ENCODE measurements at regions not wholly inside any gene's neighbourhood (a gene's known extent, or its start where the extent isn't known, plus 50 kb on each side); places are given as distances from the start of the nearest gene placed in this dataset.

DNA sequence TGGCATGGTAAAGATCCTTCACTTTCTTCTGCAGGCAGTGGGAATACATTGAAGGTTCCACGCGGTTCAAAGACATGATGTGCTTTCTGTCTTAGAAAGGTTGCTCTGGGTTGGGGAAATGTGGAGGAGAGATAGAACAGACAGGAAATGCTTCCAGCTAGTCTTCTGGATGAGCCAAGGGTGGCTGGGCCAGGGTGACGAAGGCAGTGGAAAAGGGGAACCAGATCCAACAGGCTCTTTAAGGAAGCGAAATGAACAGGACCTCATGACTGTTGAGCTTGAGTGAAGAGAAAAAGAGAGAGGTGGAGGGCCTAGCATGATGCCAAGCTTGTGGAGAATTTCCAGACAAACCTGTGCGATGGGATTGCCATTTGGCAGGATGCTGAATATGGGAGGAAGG, 56.4 kb upstream of the LMO1 start (continued):
- no peak for TF ChIP-seq RERE (CRISPR knock-in tag; IDR thresholded peaks at IDR 0.05; ENCODE audit: borderline replicate concordance)

DNA sequence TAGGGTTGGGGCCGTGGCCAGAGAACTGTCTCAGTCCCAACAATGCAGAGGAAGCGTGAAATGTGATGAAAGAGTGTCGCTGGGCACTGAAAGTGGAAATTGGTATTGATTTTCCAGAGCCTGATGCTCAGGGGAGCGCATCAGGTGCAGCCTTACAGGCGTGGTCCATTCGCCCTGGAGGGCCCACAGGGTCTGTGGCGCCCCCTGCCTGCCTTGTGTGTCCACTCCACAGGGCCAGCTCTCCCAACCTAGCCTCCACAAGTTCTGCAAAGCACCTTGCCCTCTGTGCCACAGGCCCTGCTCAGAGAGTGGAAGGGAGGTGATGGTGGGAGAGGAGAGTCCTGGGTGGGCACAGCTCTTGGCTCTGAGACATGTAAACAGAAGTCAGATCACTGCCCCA, 54.9 kb upstream of the LMO1 start:
- no peak overlapping the region for H2AFZ ChIP-seq (ENCODE audit: low read depth, low read length)
- no peak overlapping the region for H3K4me2 ChIP-seq (ENCODE audit: insufficient read depth, low read length)
- H3K9me1 ChIP-seq (ENCODE audit: control insufficient read depth, insufficient read depth, low read length) = no peaks in the 10 kb centered on the region
- no peaks in the 10 kb centered on the region for H3K79me2 ChIP-seq (ENCODE audit: control insufficient read depth, insufficient read depth, low read length)
- FAIRE-seq (no peak), DNase-seq (ENCODE audit: extremely low read depth in 1 of 4, low spot score in 3 of 4) (peak; percentile 37 to 50 (median 48)), ATAC-seq (peak; percentile 94)
- no peak overlapping the region for H3K9ac ChIP-seq (ENCODE audit: insufficient read depth in 1 of 2, low read depth in 2 of 2, low read length in 2 of 2)
- BruUV-seq (replicated peaks) = no TSS peak
- WGBS (ENCODE audit: insufficient coverage, low coverage, missing lambda C conversion rate) = 7% methylated on average over 7 of the region's 7 CpGs
- no peak overlapping the region for H3K4me3 ChIP-seq
- peaks cover 16 to 39% of the 10 kb centered on the region in 2 experiments for H3K27me3 ChIP-seq (ENCODE audit: control insufficient read depth in 2 of 2, insufficient read depth in 2 of 2, low read length in 2 of 2)
- in situ Hi-C loops (cut with MboI) = no loop called here
- peak in 1 of 2 experiments; percentile 52; a peak in 2 of 4 replicates for TF ChIP-seq RAD21 (CRISPR knock-in tag; conservative IDR thresholded peaks at IDR 0.05 in 1 of 2, IDR thresholded peaks at IDR 0.05 in 1 of 2)
- no peak for TF ChIP-seq SMARCE1 (IDR thresholded peaks at IDR 0.05)
- TF ChIP-seq, protein P1, sequence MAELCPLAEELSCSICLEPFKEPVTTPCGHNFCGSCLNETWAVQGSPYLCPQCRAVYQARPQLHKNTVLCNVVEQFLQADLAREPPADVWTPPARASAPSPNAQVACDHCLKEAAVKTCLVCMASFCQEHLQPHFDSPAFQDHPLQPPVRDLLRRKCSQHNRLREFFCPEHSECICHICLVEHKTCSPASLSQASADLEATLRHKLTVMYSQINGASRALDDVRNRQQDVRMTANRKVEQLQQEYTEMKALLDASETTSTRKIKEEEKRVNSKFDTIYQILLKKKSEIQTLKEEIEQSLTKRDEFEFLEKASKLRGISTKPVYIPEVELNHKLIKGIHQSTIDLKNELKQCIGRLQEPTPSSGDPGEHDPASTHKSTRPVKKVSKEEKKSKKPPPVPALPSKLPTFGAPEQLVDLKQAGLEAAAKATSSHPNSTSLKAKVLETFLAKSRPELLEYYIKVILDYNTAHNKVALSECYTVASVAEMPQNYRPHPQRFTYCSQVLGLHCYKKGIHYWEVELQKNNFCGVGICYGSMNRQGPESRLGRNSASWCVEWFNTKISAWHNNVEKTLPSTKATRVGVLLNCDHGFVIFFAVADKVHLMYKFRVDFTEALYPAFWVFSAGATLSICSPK (IDR thresholded peaks at IDR 0.05; ENCODE audit: borderline replicate concordance) = no peak
- 0 out of 2 replicates have a peak, but pooled peaks have one; percentile 35 for TF ChIP-seq SMC3 (conservative IDR thresholded peaks at IDR 0.05; ENCODE audit: insufficient read depth, low read depth, low read length)
- no peak for TF ChIP-seq ZNF146 (CRISPR knock-in tag; IDR thresholded peaks at IDR 0.05; ENCODE audit: unreplicated experiment)
- TF ChIP-seq CTCF (IDR thresholded peaks at IDR 0.05 in 2 of 3, conservative IDR thresholded peaks at IDR 0.05 in 1 of 3; ENCODE audit: insufficient read depth in 2 of 3, low read depth in 1 of 3, low read length in 3 of 3) = peak; percentile 54 to 60 (median 54)
- TF ChIP-seq CTCFL (IDR thresholded peaks at IDR 0.05; ENCODE audit: borderline replicate concordance, insufficient read depth, low read depth, low read length, poor library complexity, severe bottlenecking) = peak; percentile 52
- no peaks in the 10 kb centered on the region for H3K4me1 ChIP-seq (replicated peaks in 1 of 2; ENCODE audit: control insufficient read depth in 2 of 2, insufficient read depth in 2 of 2, low read length in 2 of 2)
- no peaks in the 10 kb centered on the region for H3K36me3 ChIP-seq (ENCODE audit: control insufficient read depth, insufficient read depth, low read length)
- no peak overlapping the region for H3K27ac ChIP-seq (ENCODE audit: extremely low read depth, low read depth, low read length)
- CTCF ChIA-PET (ENCODE audit: low intra/inter-chr PET ratio) = no interaction called here
- H4K20me1 ChIP-seq (replicated peaks; ENCODE audit: control insufficient read depth, insufficient read depth, low read length) = no peaks in the 10 kb centered on the region; the same call in 1 of the 2 replicates
- intact Hi-C loops (cut with micrococcal nuclease) = loop anchor here (1.0 kb wide), 1 partner anchor 93 kb away; no protein-coding TSS in a partner anchor
- POLR2A ChIA-PET = interaction anchor here (0.6 kb wide), 2 partner anchors 17 to 47 kb away, joined by 3 to 4 read pairs; no protein-coding TSS in a partner anchor
- no peaks in the 10 kb centered on the region for H3K9me3 ChIP-seq (replicated peaks; ENCODE audit: control insufficient read depth, insufficient read depth, low read depth, low read length)

Data from K562 (cell line).